HG03469 (cell line): ENCODE measurements at regions not wholly inside any gene's neighbourhood (a gene's known extent, or its start where the extent isn't known, plus 50 kb on each side); places are given as distances from the start of the nearest gene placed in this dataset.

Experiments
- ATAC-seq: cut with Tn5 transposase; IDR thresholded peaks from one replicate; pipeline ENCODE4 v1.9.1; 2021; ENCODE audit warnings: mild to moderate bottlenecking, moderate library complexity, moderate number of reproducible peaks; ENCODE audit not compliant: unreplicated experiment

DNA sequence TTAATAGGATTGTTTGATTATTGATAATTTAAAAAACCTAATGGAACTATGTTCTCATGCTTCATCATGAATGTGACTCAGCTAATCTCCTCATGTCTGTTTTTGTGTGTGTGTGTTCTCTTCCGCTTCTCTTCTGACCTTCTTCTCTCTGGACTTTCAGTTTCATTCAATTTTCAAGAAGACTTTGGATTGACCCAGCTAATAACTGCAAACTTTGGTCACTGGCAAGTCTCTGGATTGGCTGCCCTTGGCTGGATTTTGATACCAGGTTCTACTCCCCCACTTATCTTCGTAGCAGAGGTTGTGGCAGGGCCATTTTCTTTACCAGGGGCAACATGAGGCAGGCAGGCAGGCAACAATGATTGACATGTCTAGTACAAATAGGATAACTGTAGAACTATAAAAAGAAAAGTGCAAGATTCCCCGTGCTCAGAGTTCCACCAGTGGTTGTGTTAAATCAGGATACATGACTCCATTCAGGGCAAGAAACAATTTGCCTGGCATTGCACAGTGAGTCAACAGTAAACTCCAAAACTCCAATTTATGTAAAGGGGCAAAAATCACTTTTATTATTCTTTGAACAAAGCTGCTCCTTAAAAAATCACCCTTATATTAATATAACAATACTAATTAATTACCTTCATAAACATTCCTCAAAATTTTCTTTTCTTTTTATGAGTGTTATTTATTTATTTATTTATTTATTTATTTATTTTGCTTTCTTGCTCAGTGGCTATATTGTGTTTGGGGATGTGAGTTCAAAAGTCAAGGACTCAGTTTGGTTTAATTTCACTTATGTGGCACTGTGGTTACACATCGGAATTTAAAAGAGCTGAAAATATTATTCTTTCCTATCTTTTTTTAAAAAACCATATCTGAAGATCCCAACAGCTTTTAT, 167.6 kb downstream of the RND3 start:
- no peak for ATAC-seq

- ATAC-seq, result no peak
These were observed 168.4 kb downstream of the RND3 start for GRCh38 chr2:150319085-150319484.

GRCh38 chr2:150312271-150312670, 175.2 kb downstream of the RND3 start:
- no peak for ATAC-seq

DNA sequence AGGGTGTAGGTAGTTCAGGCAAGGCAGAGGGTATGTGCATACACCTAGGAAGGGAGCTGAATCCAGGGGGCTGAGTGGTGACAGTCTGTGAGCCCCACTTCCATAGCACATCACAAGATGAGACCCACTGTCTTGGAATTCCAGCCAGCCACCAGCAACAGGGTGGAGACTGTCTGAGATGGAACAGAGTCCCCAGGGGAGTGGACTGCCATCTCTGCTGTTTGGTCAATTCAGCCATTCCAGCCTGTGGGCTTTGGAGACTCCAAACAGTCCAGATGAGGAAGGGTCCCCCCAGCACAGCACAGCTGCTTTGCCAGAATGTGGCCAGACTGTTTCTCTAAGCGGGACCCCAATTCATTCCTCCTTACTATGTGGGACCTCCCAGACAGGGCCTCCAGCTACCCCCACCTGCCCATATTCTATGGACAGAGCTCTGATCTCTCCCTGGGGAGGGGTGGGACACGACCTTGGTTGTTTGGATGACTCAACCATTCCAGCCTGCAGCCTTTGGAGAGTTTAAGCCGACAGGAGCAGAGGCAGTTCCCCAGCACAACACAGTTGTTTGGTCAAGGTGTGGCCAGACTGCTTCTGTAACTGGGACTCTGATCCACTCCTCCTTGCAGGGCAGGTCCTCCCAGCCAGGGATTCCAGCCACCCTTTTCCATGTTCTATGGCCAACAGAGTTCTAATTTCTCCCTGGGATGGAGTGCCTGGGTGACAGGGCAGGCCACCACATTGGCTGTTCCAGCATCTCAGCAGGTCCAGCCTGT, 178.0 kb downstream of the RND3 start:
- no peak for ATAC-seq

DNA sequence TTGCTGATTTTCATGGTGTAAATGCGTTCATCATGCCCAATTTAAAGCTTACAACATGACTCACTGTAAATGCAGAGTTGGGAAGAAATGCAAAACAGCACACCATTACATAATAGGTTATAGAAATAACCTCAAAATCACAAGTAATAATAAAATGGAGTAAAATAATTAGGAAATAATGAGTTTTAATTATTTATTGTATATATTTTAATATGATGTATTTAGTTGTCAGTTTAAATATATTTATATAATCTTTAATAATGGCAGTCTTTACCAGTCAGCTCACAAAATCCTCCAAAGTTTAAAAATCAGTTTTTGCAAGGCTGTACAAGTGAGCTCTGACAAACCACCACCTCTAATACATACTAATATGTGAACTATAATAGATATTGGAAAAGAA, 180.2 kb downstream of the RND3 start:
- ATAC-seq, result no peak

GRCh38 chr2:150303281-150303680, 184.2 kb downstream of the RND3 start:
- no peak for ATAC-seq

DNA sequence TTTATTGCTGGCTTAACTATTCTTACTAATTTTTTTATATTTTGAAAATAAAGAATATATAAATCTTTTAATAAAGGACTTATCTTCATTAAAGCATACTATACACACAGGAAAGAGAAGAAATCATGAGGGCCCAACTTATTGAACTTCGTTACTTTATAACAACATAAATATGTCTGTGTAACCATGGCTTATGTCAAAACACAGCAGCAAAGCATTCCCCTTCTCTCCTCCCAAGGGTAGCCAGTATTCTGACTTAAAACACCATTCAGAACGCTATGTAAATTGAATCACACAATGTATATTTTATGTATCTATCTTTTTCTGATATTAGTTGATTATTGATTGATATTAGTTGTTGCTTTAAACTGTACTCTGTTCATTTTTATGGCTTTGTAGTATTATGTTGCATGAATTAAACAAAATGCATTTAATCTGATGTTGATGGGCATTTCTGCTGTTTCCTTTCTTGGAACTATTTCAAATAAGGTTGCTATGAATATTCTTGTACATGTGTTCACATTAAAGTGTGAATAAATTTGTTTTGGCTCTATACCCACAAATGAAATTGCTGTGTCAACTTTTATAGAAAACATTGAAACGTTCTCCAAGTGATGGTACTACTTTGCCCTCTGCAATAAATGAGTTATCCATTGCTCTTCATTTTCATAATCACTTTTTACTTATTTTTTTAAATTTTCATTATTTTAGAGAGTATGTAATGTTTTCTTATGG, 188.7 kb downstream of the RND3 start:
- no peak for ATAC-seq

GRCh38 chr2:150296770-150297546, 190.5 kb downstream of the RND3 start:
- ATAC-seq, result no peak

- no peak for ATAC-seq
These were observed 191.9 kb downstream of the RND3 start for GRCh38 chr2:150295544-150295943.

GRCh38 chr2:150293771-150294170, 193.7 kb downstream of the RND3 start:
- no peak for ATAC-seq

- no peak for ATAC-seq
These were observed 194.7 kb downstream of the RND3 start for GRCh38 chr2:150292807-150293206.

- ATAC-seq, result no peak
These were observed 195.3 kb downstream of the RND3 start for GRCh38 chr2:150292192-150292591.

GRCh38 chr2:150286730-150287362, 200.6 kb downstream of the RND3 start:
- no peak for ATAC-seq

GRCh38 chr2:150284116-150284515, 203.4 kb downstream of the RND3 start:
- no peak for ATAC-seq

GRCh38 chr2:150282771-150283371, 204.6 kb downstream of the RND3 start:
- no peak for ATAC-seq

DNA sequence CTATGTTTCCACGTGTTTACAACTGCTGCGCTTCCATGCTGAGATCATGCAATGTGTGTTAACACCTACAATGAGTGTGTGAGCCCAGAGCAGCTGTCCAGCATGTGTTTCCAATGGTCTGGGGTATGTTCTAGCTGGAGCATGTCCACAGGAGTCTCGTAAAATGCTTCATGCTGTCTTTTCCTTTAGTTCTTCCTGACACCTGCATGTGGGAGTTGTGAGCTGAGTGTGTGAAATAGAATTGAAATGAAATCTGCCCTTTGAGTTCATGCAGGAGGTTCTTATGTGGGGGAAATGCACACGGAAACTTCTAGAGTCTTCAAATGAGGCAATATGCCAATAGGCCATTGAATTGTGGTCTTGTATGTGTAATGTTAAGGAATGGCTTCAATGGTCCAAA, 205.1 kb downstream of the RND3 start:
- ATAC-seq, result no peak

- no peak for ATAC-seq
These were observed 207.2 kb downstream of the RND3 start for GRCh38 chr2:150280231-150280630.

DNA sequence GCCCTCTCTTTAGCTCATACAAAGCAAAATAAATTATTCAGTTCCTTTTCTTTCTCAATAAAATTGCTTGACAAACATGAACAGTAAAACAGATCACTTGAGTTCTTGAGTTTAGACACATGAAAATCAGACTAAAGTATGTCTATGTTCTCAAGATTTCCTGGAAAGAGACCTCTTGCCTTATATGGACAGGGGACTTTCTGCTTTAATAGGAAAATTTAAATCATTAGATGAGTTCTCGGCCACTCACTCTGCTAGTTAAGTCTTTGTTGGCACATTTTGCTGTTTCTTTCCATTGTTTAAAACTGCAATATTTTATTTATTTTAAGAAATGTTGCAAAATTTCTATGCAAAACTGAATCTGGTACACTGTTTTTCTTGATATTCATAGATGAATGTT, 207.8 kb downstream of the RND3 start:
- ATAC-seq, result no peak

GRCh38 chr2:150276737-150277136, 210.7 kb downstream of the RND3 start:
- no peak for ATAC-seq

DNA sequence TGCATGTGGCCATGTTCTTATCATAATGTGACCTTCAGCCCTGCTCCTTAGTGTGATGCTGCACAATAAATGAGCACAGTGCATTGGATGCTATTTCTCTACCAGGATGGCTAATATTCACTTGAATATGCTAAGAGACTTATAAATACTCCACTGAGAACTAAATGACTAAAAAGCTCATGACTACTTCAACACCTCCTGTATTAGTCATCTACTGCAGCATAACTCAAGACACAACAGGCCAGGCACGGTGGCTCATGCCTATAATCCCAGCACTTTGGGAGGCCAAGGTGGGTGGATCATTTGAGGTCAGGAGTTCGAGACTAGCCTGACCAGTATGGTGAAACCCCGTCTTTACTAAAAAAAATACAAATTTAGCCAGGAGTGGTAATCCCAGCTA, 213.4 kb downstream of the RND3 start:
- no peak for ATAC-seq
